Osteoblast (primary cell): ENCODE measurements at regions not wholly inside any gene's neighbourhood (a gene's known extent, or its start where the extent isn't known, plus 50 kb on each side); places are given as distances from the start of the nearest gene placed in this dataset.

Experiments used
- DNase-seq: peaks from one replicate; pipeline ENCODE4 v3.0.0; 2011; ENCODE audit warnings: low spot score, mixed read lengths; ENCODE audit not compliant: insufficient read length; ENCODE audit errors: missing footprints
- H2AFZ ChIP-seq: 2 replicates; pipeline ENCODE4 v1.6.0; 2011; ENCODE audit warnings: mild to moderate bottlenecking, low read length
- H3K27ac ChIP-seq: 2 replicates; pipeline ENCODE4 v1.5.1; 2011; ENCODE audit warnings: mild to moderate bottlenecking, low read depth, low read length, moderate library complexity
- H3K27me3 ChIP-seq: 2 replicates; pipeline ENCODE4 v1.6.0; 2012; ENCODE audit warnings: mild to moderate bottlenecking, control low read depth, inconsistent platforms, low read length, moderate library complexity; ENCODE audit not compliant: insufficient read depth
- H3K36me3 ChIP-seq: 2 replicates; pipeline ENCODE4 v1.5.1; 2011; ENCODE audit warnings: mild to moderate bottlenecking, low read length, control low read depth, moderate library complexity; ENCODE audit not compliant: insufficient read depth
- H3K4me1 ChIP-seq: 2 replicates; pipeline ENCODE4 v1.5.1; 2011; ENCODE audit warnings: mild to moderate bottlenecking, low read length, control low read depth, moderate library complexity; ENCODE audit not compliant: insufficient read depth
- H3K4me2 ChIP-seq: 2 replicates; pipeline ENCODE4 v1.6.0; 2011; ENCODE audit warnings: mild to moderate bottlenecking, low read length; ENCODE audit not compliant: insufficient read depth
- H3K4me3 ChIP-seq: fragments of 200-600 bp; sonication (generic); 3 replicates; pipeline ENCODE4 v1.5.1; 2012; ENCODE audit warnings: mild to moderate bottlenecking, low read length, inconsistent platforms; ENCODE audit not compliant: insufficient read depth
- H3K79me2 ChIP-seq: 2 replicates; pipeline ENCODE4 v1.6.0; 2012; ENCODE audit warnings: mild to moderate bottlenecking, low read length, control low read depth, inconsistent platforms; ENCODE audit not compliant: insufficient read depth
- H3K9me3 ChIP-seq: 2 replicates; pipeline ENCODE4 v1.5.1; 2011; ENCODE audit warnings: low read depth, low read length, control low read depth
- H4K20me1 ChIP-seq: 2 replicates; pipeline ENCODE4 v1.6.0; 2012; ENCODE audit warnings: mild to moderate bottlenecking, low read length, control low read depth; ENCODE audit not compliant: insufficient read depth
- TF ChIP-seq, protein P1 (sequence below): IDR thresholded peaks from 2 replicates; pipeline ENCODE4 v1.5.1; 2011; ENCODE audit warnings: mild to moderate bottlenecking, low read depth, low read length, moderate library complexity; ENCODE audit errors: extremely low read depth

DNA sequence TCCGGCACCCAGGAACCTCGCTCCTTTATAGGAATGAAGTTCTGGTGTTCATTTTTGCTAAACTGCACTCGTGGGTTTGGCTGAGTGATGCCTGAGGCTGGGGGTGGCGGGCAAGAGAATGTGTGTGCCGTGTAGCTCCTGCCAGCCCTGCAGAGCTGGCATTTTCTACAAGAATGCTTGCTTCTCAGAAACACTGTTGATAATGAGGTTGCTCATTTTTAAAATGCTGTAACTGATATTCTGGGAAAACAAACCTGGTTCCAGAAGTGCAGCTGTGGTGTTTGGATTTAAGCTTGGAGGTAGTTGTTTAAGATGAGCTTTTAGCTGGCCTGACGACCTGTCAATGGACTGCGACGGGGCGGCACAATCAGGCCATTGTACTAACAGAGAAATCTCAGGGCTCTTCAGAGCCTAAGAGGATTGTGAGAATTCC is 511.9 kb upstream of the TNP1 start:
- Histone ChIP-seq H3K9me3 (no peaks in the 10 kb centered on the region), H3K4me2 (no peak overlapping the region), H3K27ac (no peak overlapping the region), H4K20me1 (no peaks in the 10 kb centered on the region), H3K4me1 (peaks cover 15% of the 10 kb centered on the region), H2AFZ (no peak overlapping the region), H3K36me3 (no peaks in the 10 kb centered on the region), H3K4me3 (no peak overlapping the region), H3K79me2 (no peaks in the 10 kb centered on the region), H3K27me3 (no peaks in the 10 kb centered on the region)
- DNase-seq: no peak
- TF ChIP-seq, protein P1, sequence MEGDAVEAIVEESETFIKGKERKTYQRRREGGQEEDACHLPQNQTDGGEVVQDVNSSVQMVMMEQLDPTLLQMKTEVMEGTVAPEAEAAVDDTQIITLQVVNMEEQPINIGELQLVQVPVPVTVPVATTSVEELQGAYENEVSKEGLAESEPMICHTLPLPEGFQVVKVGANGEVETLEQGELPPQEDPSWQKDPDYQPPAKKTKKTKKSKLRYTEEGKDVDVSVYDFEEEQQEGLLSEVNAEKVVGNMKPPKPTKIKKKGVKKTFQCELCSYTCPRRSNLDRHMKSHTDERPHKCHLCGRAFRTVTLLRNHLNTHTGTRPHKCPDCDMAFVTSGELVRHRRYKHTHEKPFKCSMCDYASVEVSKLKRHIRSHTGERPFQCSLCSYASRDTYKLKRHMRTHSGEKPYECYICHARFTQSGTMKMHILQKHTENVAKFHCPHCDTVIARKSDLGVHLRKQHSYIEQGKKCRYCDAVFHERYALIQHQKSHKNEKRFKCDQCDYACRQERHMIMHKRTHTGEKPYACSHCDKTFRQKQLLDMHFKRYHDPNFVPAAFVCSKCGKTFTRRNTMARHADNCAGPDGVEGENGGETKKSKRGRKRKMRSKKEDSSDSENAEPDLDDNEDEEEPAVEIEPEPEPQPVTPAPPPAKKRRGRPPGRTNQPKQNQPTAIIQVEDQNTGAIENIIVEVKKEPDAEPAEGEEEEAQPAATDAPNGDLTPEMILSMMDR: no peak

DNA sequence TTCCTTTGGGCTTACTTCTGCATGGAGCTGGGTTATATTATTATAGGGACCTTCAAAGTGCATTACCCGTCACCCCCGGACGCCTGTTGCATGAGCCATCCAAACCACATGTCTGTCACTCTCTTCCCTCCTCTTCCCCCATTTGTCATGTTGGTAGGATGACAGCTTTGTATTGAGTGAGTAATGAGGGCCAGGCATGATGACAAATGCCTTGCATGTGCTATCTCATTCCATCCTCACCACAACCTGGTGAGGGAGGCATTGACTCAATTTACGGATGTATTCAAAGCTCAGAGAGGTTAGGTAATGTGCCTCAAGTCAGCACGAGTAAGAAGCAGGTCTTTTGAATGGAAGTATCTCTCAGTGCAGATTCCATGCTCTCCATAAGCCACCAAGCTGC is 510.5 kb upstream of the TNP1 start:
- H3K4me2 ChIP-seq: no peak overlapping the region
- DNase-seq: peak; percentile 85
- peaks cover 15% of the 10 kb centered on the region for H3K4me1 ChIP-seq
- no peaks in the 10 kb centered on the region for H3K9me3 ChIP-seq
- H3K27me3 ChIP-seq: no peaks in the 10 kb centered on the region
- no peak overlapping the region for H3K27ac ChIP-seq
- TF ChIP-seq, protein P1: no peak
- H2AFZ ChIP-seq: no peak overlapping the region
- H3K36me3 ChIP-seq: no peaks in the 10 kb centered on the region
- no peaks in the 10 kb centered on the region for H4K20me1 ChIP-seq
- H3K4me3 ChIP-seq: no peak overlapping the region
- H3K79me2 ChIP-seq: no peaks in the 10 kb centered on the region

DNA sequence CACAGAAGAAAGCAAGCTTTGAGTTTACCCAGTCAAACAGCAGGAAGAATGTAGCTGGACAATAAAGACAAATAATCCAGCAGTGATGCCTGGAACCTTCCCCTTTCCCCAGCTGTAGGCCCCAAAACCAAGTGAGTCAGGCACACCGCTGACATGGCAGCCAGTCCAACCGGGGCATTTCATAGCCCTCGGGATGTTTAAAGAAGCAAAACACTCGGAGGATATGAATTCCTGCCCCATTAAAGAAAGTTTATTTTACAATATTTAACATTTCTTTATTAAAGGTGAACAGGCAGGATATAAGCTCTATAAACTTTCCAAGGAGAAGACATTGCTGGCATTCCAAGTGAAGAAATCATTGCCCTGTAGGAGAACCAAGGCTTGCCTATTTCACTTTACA is 507.6 kb upstream of the TNP1 start:
- TF ChIP-seq, protein P1: no peak
- Histone ChIP-seq H3K27me3 (no peaks in the 10 kb centered on the region), H4K20me1 (no peaks in the 10 kb centered on the region), H3K79me2 (no peaks in the 10 kb centered on the region), H3K4me3 (no peak overlapping the region), H2AFZ (no peak overlapping the region), H3K4me1 (peaks cover 15% of the 10 kb centered on the region), H3K36me3 (no peaks in the 10 kb centered on the region), H3K9me3 (no peaks in the 10 kb centered on the region), H3K4me2 (no peak overlapping the region), H3K27ac (no peak overlapping the region)
- peak; percentile 53 for DNase-seq

DNA sequence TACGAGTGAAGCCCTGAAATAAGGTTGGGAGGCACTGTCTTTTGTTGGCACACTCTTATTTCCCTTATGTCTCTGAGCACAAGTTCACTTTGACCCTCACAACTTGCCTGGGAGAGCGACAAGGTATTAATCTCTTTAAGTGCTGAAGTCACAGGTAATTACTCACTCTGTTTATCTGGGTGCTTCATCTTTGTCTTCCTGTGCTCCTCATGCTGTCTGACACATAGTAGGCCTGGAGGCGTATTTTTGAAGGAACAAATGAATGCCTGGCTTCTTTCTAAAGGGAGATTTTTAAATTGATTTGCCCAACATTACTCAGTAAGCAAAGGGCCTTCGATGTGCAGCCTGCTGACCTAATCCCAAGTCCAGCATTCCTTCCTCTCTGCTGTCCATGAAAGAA is 507.1 kb upstream of the TNP1 start:
- Histone ChIP-seq H3K27me3 (no peaks in the 10 kb centered on the region), H3K4me2 (no peak overlapping the region), H3K36me3 (no peaks in the 10 kb centered on the region), H3K27ac (no peak overlapping the region), H3K9me3 (no peaks in the 10 kb centered on the region), H3K79me2 (no peaks in the 10 kb centered on the region), H3K4me1 (peaks cover 15% of the 10 kb centered on the region), H4K20me1 (no peaks in the 10 kb centered on the region), H3K4me3 (no peak overlapping the region), H2AFZ (no peak overlapping the region)
- TF ChIP-seq, protein P1: no peak
- no peak for DNase-seq
